ENCODE measurements at regions not wholly inside any gene's neighbourhood (a gene's known extent, or its start where the extent isn't known, plus 50 kb on each side); places are given as distances from the start of the nearest gene placed in this dataset.

DNA sequence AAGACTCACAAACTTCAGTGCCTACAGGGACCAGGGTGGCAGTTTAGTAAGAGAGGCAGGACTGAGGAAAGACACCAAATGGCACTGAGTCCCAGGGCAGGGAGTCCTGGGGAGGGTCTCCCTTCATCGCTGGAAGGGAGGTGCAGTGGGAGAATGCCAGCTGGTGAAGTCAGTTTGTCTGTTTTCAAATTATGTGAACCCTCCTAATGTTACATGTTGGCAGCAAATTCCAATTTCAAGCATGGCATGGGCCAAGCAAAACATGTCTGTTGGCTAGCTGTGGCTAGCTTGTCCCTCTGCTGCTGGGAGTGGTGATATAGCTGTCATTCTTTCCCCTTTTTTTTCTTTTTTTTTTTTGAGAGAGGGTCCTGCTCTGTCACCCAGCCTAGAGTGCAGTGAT, 55.9 kb upstream of the HAAO start:
- TF ChIP-seq CTCF (IDR thresholded peaks at IDR 0.05), result no peak
- H3K27ac ChIP-seq, result no peak overlapping the region
- no peaks in the 10 kb centered on the region for H3K4me1 ChIP-seq
- FAIRE-seq (no peak), DNase-seq (peak in 1 of 6 donors; percentile 11), ATAC-seq (no peak)
- no peaks in the 10 kb centered on the region for H3K27me3 ChIP-seq
- H3K9me3 ChIP-seq, result no peaks in the 10 kb centered on the region
- intact Hi-C loops (cut with DNase I), result loop anchor here in 1 of 3 donors (10.0 kb wide), 1 partner anchor 387 kb away; no protein-coding TSS in a partner anchor
- no peaks in the 10 kb centered on the region for H3K36me3 ChIP-seq
- 65 to 67% methylated on average over 1 of the region's 1 CpG for WGBS, 2 donors
- H3K4me3 ChIP-seq, result no peak overlapping the region

DNA sequence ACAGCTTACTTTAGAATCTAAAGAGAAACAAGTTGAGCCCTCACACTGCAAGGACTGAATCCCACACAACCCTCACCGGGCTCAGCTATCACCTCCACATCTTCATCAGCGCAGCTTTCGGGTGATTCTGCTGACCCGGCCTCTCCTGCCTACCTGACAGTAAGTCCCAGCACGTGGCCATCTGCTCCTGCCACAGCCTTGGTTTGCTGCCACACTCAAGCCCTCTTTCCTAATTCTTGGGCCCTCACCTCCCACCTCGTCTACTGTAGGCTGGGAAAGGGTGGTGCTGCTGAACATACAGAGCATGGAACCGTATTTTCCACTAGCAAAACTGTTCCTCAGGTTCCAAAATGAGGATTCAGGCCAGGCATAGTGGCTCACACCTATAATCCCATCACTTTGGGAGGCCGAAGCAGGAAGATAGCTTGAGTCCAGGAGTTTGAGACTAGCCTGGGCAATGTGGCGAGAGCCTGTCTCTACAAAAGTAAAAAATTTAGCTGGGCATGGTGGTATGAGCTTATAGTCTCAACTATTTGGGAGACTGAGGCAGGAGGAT, 55.3 kb upstream of the HAAO start:
- Histone ChIP-seq H3K27ac (no peak overlapping the region), H3K9me3 (no peaks in the 10 kb centered on the region)
- FAIRE-seq, result no peak

GRCh38 chr2:42846932-42847595, 54.7 kb upstream of the HAAO start:
- Histone ChIP-seq H3K4me3 (no peak overlapping the region), H3K27me3 (no peaks in the 10 kb centered on the region), H3K36me3 (no peaks in the 10 kb centered on the region), H3K9me3 (no peaks in the 10 kb centered on the region), H3K27ac (no peak overlapping the region), H3K4me1 (no peaks in the 10 kb centered on the region)
- 93 to 96% methylated on average over 9 of the region's 9 CpGs for WGBS, 2 donors
- TF ChIP-seq CTCF (IDR thresholded peaks at IDR 0.05), result no peak
- DNase-seq, result no peak
- ATAC-seq, result no peak
- no peak for FAIRE-seq
- intact Hi-C loops (cut with DNase I), result loop anchor here in 1 of 3 donors (10.0 kb wide), 1 partner anchor 388 kb away; no protein-coding TSS in a partner anchor

More for the DNA sequence above, 55.3 kb upstream of the HAAO start:
- intact Hi-C loops (cut with DNase I), result loop anchor here in 1 of 3 donors (10.0 kb wide), 1 partner anchor 387 kb away; no protein-coding TSS in a partner anchor
- Histone ChIP-seq H3K4me1 (no peaks in the 10 kb centered on the region), H3K27me3 (no peaks in the 10 kb centered on the region), H3K36me3 (no peaks in the 10 kb centered on the region), H3K4me3 (no peak overlapping the region)
- no peak for TF ChIP-seq CTCF (IDR thresholded peaks at IDR 0.05)
- peak in 1 of 6 donors; percentile 26 for DNase-seq
- ATAC-seq, result no peak
- 90 to 91% methylated on average over 9 of the region's 9 CpGs for WGBS, 2 donors

GRCh38 chr2:42846026-42846425, 53.6 kb upstream of the HAAO start:
- no peak for DNase-seq

More at GRCh38 chr2:42846026-42846425, 53.6 kb upstream of the HAAO start:
- no peaks in the 10 kb centered on the region for H3K9me3 ChIP-seq
- H3K4me1 ChIP-seq, result no peaks in the 10 kb centered on the region
- intact Hi-C loops (cut with DNase I), result loop anchor here in 1 of 3 donors (10.0 kb wide), 1 partner anchor 389 kb away; no protein-coding TSS in a partner anchor
- H3K27ac ChIP-seq, result no peak overlapping the region
- no peaks in the 10 kb centered on the region for H3K36me3 ChIP-seq
- no peak for ATAC-seq
- 76 to 86% methylated on average over 6 to 8 of the region's 8 CpGs for WGBS, 2 donors
- FAIRE-seq, result no peak
- H3K4me3 ChIP-seq, result no peak overlapping the region
- no peak for TF ChIP-seq CTCF (IDR thresholded peaks at IDR 0.05)
- H3K27me3 ChIP-seq, result no peaks in the 10 kb centered on the region

Data from pancreas (tissue), 10 donors.